Activated T-cell treated with anti-CD3 and anti-CD28 coated beads, Interleukin-2, amount 50 U/mL, for 72 hours (primary cell): ENCODE measurements at regions not wholly inside any gene's neighbourhood (a gene's known extent, or its start where the extent isn't known, plus 50 kb on each side); places are given as distances from the start of the nearest gene placed in this dataset.
A peak's percentile ranks its signal among the peaks of the same experiment; 100 is the strongest.

Experiments
- ATAC-seq, 2 donors: fragments of 150-1000 bp; cut with Tn5 transposase; replicated peaks in 1 of 2; 2 replicates each; pipeline ENCODE4 v1.10.0; 2021; ENCODE audit warnings: moderate library complexity in 2 of 2, mild to moderate bottlenecking in 1 of 2
- DNase-seq, 2 donors: peaks; one replicate each; pipeline ENCODE4 v3.0.0; 2021 to 2022; ENCODE audit warnings: mixed read lengths in 1 of 2
- H3K27ac Mint-ChIP-seq: one replicate; pipeline ENCODE4 v1.8.0; 2022; ENCODE audit warnings: mild to moderate bottlenecking, moderate library complexity, mixed read lengths
- H3K27me3 Mint-ChIP-seq: one replicate; pipeline ENCODE4 v1.8.0; 2022; ENCODE audit warnings: low read depth, mixed read lengths
- H3K36me3 Mint-ChIP-seq, 2 donors: one replicate each; pipeline ENCODE4 v1.8.0; 2022; ENCODE audit warnings: mixed read lengths in 2 of 2, mild to moderate bottlenecking in 1 of 2; ENCODE audit not compliant: insufficient read depth in 2 of 2
- H3K4me1 Mint-ChIP-seq: one replicate; pipeline ENCODE4 v1.8.0; 2022; ENCODE audit warnings: low read depth, mixed read lengths
- H3K4me3 Mint-ChIP-seq, 2 donors: one replicate each; pipeline ENCODE4 v1.8.0; 2022; ENCODE audit warnings: mild to moderate bottlenecking in 2 of 2, mixed read lengths in 2 of 2, moderate library complexity in 2 of 2
- H3K9me3 Mint-ChIP-seq, 2 donors: one replicate each; pipeline ENCODE4 v1.8.0; 2022; ENCODE audit warnings: mixed read lengths in 2 of 2

GRCh38 chr21:38960251-38960650, 154.5 kb downstream of the ETS2 start:
- no peaks in the 10 kb centered on the region for H3K27me3 Mint-ChIP-seq
- H3K4me3 Mint-ChIP-seq = peak overlapping the region; percentile 22 to 36
- DNase-seq (no peak), ATAC-seq (no peak)
- no peak overlapping the region for H3K27ac Mint-ChIP-seq
- H3K9me3 Mint-ChIP-seq = peaks cover 6% of the 10 kb centered on the region in 2 donors
- peaks cover 10 to 12% of the 10 kb centered on the region in 2 donors for H3K36me3 Mint-ChIP-seq
- peaks cover 50% of the 10 kb centered on the region for H3K4me1 Mint-ChIP-seq

GRCh38 chr21:38959692-38960061, 153.9 kb downstream of the ETS2 start:
- H3K9me3 Mint-ChIP-seq = peaks cover 6% of the 10 kb centered on the region in 2 donors
- no peak for DNase-seq
- no peak for ATAC-seq
- H3K4me1 Mint-ChIP-seq = peaks cover 53% of the 10 kb centered on the region
- peak overlapping the region; percentile 58 to 66 for H3K4me3 Mint-ChIP-seq
- peaks cover 10 to 12% of the 10 kb centered on the region in 2 donors for H3K36me3 Mint-ChIP-seq
- H3K27ac Mint-ChIP-seq = no peak overlapping the region
- no peaks in the 10 kb centered on the region for H3K27me3 Mint-ChIP-seq

- ATAC-seq (peak; percentile 95 to 96), DNase-seq (peak; percentile 55 to 65)
- Mint-ChIP-seq H3K36me3 (peaks cover 10 to 12% of the 10 kb centered on the region in 2 donors), H3K9me3 (peaks cover 6% of the 10 kb centered on the region in 2 donors), H3K4me1 (peaks cover 53% of the 10 kb centered on the region), H3K4me3 (peak overlapping the region; percentile 58 to 66), H3K27ac (peak overlapping the region; percentile 69), H3K27me3 (peaks cover under 1% of the 10 kb centered on the region)
These were observed 153.4 kb downstream of the ETS2 start for GRCh38 chr21:38958940-38959691.

- peaks cover 6% of the 10 kb centered on the region in 2 donors for H3K9me3 Mint-ChIP-seq
- no peak for ATAC-seq
- no peak for DNase-seq
- H3K4me1 Mint-ChIP-seq = peaks cover 53% of the 10 kb centered on the region
- no peak overlapping the region for H3K27ac Mint-ChIP-seq
- peaks cover 10 to 12% of the 10 kb centered on the region in 2 donors for H3K36me3 Mint-ChIP-seq
- peaks cover 9% of the 10 kb centered on the region for H3K27me3 Mint-ChIP-seq
- peak overlapping the region in 1 of 2 donors; percentile 13 for H3K4me3 Mint-ChIP-seq
These were observed 152.6 kb downstream of the ETS2 start for GRCh38 chr21:38958323-38958705.

GRCh38 chr21:38957575-38958322, 152.0 kb downstream of the ETS2 start:
- Mint-ChIP-seq H3K36me3 (peaks cover 10 to 11% of the 10 kb centered on the region in 2 donors), H3K27me3 (peaks cover 14% of the 10 kb centered on the region), H3K4me3 (no peak overlapping the region), H3K4me1 (peaks cover 53% of the 10 kb centered on the region), H3K9me3 (peaks cover 5% of the 10 kb centered on the region in 2 donors), H3K27ac (no peak overlapping the region)
- no peak for DNase-seq
- ATAC-seq = no peak

- Mint-ChIP-seq H3K27ac (no peak overlapping the region), H3K27me3 (peaks cover 22% of the 10 kb centered on the region), H3K4me1 (peaks cover 53% of the 10 kb centered on the region), H3K4me3 (peak overlapping the region in 1 of 2 donors; percentile 26), H3K36me3 (peaks cover 5 to 6% of the 10 kb centered on the region in 2 donors), H3K9me3 (peaks cover 4% of the 10 kb centered on the region in 2 donors)
- ATAC-seq (no peak), DNase-seq (no peak)
These were observed 151.3 kb downstream of the ETS2 start for GRCh38 chr21:38956856-38957571.

- Mint-ChIP-seq H3K27ac (no peak overlapping the region), H3K4me3 (no peak overlapping the region), H3K9me3 (peaks cover 0 to 3% of the 10 kb centered on the region in 2 donors), H3K4me1 (peaks cover 53% of the 10 kb centered on the region), H3K36me3 (peaks cover 2 to 3% of the 10 kb centered on the region in 2 donors), H3K27me3 (peaks cover 27% of the 10 kb centered on the region)
- DNase-seq = no peak
- ATAC-seq = no peak
These were observed 150.8 kb downstream of the ETS2 start for GRCh38 chr21:38956521-38956855.

- peaks cover 0 to 3% of the 10 kb centered on the region in 2 donors for H3K9me3 Mint-ChIP-seq
- H3K27me3 Mint-ChIP-seq = peaks cover 32% of the 10 kb centered on the region
- DNase-seq = no peak
- H3K36me3 Mint-ChIP-seq = peaks cover 2 to 3% of the 10 kb centered on the region in 2 donors
- no peak overlapping the region for H3K27ac Mint-ChIP-seq
- ATAC-seq = no peak
- peaks cover 53% of the 10 kb centered on the region for H3K4me1 Mint-ChIP-seq
- no peak overlapping the region for H3K4me3 Mint-ChIP-seq
These were observed 150.3 kb downstream of the ETS2 start for GRCh38 chr21:38956007-38956406.

GRCh38 chr21:38955495-38955894, 149.8 kb downstream of the ETS2 start:
- DNase-seq (peak in 1 of 2 donors; percentile 14), ATAC-seq (no peak)
- H3K4me3 Mint-ChIP-seq = no peak overlapping the region
- H3K27ac Mint-ChIP-seq = no peak overlapping the region
- H3K27me3 Mint-ChIP-seq = peaks cover 33% of the 10 kb centered on the region
- H3K4me1 Mint-ChIP-seq = peaks cover 48% of the 10 kb centered on the region
- peaks cover 0 to 3% of the 10 kb centered on the region in 2 donors for H3K9me3 Mint-ChIP-seq
- peaks cover 3 to 5% of the 10 kb centered on the region in 2 donors for H3K36me3 Mint-ChIP-seq

- Mint-ChIP-seq H3K27ac (no peak overlapping the region), H3K9me3 (peaks cover 4 to 9% of the 10 kb centered on the region in 2 donors), H3K4me1 (peaks cover 39% of the 10 kb centered on the region), H3K36me3 (peaks cover 6 to 10% of the 10 kb centered on the region in 2 donors), H3K4me3 (no peak overlapping the region), H3K27me3 (peaks cover 39% of the 10 kb centered on the region)
- ATAC-seq (no peak), DNase-seq (no peak)
These were observed 148.9 kb downstream of the ETS2 start for GRCh38 chr21:38954588-38955004.

GRCh38 chr21:38953516-38953915, 147.8 kb downstream of the ETS2 start:
- peaks cover 39% of the 10 kb centered on the region for H3K27me3 Mint-ChIP-seq
- DNase-seq = no peak
- H3K4me3 Mint-ChIP-seq = no peak overlapping the region
- H3K9me3 Mint-ChIP-seq = peaks cover 4 to 9% of the 10 kb centered on the region in 2 donors
- peaks cover 29% of the 10 kb centered on the region for H3K4me1 Mint-ChIP-seq
- no peak overlapping the region for H3K27ac Mint-ChIP-seq
- H3K36me3 Mint-ChIP-seq = peaks cover 5 to 13% of the 10 kb centered on the region in 2 donors
- ATAC-seq = no peak

GRCh38 chr21:38952890-38953289, 147.2 kb downstream of the ETS2 start:
- no peak overlapping the region for H3K4me3 Mint-ChIP-seq
- peaks cover 39% of the 10 kb centered on the region for H3K27me3 Mint-ChIP-seq
- H3K4me1 Mint-ChIP-seq = peaks cover 22% of the 10 kb centered on the region
- no peak for DNase-seq
- peaks cover 4 to 8% of the 10 kb centered on the region in 2 donors for H3K9me3 Mint-ChIP-seq
- ATAC-seq = no peak
- H3K36me3 Mint-ChIP-seq = peaks cover 5 to 13% of the 10 kb centered on the region in 2 donors
- no peak overlapping the region for H3K27ac Mint-ChIP-seq
